Activated naive CD8-positive, alpha-beta T cell treated with anti-CD3 and anti-CD28 coated beads, Interleukin-2, amount 50 U/mL, for 16 hours (primary cell): ENCODE measurements at regions not wholly inside any gene's neighbourhood (a gene's known extent, or its start where the extent isn't known, plus 50 kb on each side); places are given as distances from the start of the nearest gene placed in this dataset.
"Not testable (repeated sequence)": the region's sequence is repeated elsewhere in the genome, so short reads cannot be mapped to it uniquely, and the experiment has no call there.

Source experiments
- DNase-seq: peaks from one replicate; pipeline ENCODE4 v3.0.0-alpha.2; 2020; ENCODE audit warnings: low read depth, low spot score

GRCh38 chr4:177494791-177495190 lies 52.6 kb upstream of the AGA start:
- DNase-seq = no peak

DNA sequence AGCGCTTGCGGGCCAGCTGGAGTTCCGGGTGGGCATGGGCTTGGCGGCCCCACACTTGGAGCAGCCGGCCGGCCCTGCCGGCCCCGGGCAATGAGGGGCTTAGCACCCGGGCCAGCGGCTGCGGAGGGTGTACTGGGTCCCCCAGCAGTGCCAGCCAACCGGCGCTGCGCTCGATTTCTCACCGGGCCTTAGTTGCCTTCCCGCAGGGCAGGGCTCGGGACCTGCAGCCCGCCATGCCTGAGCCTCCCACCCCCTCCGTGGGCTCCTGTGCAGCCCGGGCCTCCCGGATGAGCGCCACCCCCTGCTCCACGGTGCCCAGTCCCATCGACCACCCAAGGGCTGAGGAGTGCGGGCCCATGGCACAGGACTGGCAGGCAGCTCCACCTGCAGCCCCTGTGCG lies 53.4 kb upstream of the AGA start:
- not testable (repeated sequence) for DNase-seq

DNA sequence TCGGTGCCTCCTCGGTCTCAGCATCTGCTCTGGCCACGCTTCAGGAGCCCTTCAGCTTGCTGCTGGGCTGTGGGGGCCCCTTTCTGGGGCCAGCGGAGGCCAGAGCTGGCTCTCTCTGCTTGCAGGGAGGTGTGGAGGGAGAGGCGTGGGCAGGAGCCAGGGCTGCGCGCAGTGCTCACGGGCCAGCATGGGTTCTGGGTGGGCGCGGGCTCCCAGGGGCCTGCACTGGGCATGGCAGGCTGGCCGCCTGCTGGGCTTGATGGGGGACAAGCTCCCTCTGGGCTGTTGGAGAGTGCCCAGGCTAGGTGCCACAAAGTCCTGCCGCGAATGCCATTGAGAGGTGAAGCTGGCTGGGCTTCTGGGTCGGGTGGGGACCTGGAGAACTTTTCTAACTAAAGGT lies 57.3 kb upstream of the AGA start:
- no peak for DNase-seq

DNA sequence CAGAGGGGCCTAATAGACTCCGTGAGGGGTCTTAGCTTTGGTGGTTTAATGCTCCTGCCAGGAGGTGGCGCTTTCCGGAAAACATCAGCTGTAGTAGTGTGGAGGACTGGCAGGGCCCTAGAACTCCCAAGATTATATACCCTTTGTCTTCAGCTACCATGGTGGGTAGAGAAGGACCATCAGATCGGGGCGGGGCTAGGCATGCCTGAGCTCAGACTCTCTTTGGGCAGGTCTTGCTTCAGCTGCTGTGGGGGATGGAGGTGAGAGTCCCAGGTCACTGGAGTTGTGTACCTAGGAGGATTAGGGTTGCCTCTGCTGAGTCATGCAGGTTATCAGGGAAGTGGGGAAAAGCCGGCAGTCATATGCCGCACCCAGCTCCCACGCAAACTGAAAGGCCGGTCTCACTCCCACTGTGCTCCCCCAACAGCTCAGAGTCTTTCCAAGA lies 63.0 kb upstream of the AGA start:
- DNase-seq = no peak

GRCh38 chr4:177508662-177509061 lies 66.4 kb upstream of the AGA start:
- DNase-seq = no peak

- DNase-seq = no peak
Measured at GRCh38 chr4:177509226-177509745, 67.0 kb upstream of the AGA start.

DNA sequence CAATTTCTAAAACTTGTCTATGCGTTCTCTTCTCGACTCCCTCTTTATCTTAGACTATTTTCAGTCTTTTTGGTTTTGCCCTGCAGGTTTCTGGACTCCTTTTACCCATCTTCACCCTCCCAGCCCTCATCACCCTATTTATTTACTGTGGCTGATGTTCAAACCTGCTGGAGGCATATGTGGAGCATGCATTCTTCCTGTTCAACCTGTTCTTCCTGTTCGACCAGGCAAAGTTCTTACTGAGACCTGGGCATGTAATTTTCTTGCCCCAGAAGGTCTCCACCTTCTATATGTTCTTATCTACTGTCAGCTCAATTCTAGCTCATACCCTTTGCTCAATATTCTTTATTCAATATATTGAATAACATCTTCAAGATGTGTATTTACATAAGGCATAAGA lies 69.4 kb upstream of the AGA start:
- no peak for DNase-seq

GRCh38 chr4:177512646-177513045 lies 70.4 kb upstream of the AGA start:
- no peak for DNase-seq

GRCh38 chr4:177517862-177518261 lies 75.6 kb upstream of the AGA start:
- no peak for DNase-seq

DNA sequence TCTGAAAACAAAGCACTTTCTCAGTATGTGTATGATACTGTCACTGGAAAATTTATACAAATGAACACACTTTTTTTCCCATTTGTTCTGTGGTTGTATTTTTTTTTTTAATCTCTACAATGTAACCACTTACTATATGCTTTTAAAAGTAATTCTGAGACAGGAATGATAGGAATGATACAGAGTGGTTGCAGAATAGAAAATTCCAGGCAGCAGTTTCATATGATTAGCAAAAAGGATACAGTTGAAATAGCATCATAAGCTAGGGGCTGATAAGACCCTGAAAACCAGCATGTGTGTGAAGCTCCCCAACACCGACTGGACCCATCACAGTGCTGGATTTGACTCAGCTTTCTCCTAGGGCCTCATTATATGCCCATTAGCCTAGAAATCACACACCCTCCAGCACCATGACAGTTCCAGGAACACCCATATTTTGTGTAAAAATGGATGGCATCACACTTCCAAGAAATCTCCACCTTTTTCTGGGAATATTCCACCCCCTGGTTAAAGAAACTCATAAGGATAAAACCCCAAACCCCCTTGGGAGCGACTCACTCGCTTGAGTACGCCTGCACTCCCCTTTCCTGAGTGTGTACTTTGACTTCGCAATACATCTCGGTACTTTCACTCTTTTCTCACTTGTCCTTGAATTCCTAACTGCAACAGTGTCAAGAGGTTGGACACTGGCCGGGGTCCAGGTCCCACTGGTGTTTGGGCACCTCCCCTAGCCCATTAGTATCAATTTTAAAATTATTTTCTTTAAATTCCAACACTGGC lies 77.4 kb upstream of the AGA start:
- no peak for DNase-seq

DNA sequence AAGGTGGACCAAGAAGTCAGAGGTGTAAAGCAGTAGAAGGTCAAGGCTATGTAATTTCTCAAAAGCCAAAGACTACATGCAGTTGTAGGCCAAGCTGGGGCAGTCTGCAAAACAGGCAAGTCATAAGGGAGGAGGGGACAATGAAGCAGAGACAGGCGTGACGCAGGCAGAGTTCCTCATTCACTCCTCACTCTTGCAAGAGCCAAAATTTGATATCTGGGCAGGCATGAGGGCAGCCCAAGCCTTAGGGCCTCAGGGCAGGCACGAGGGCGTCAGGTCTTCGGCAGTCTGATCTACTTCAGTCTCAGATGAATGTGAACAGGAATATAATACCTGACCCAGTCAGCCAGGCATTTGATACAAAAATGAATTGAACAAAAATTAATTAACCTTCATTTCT lies 86.4 kb upstream of the AGA start:
- no peak for DNase-seq

GRCh38 chr4:177530561-177530960 lies 88.3 kb upstream of the AGA start:
- DNase-seq = no peak

GRCh38 chr4:177532358-177532757 lies 90.1 kb upstream of the AGA start:
- no peak for DNase-seq

- DNase-seq = not testable (repeated sequence)
Measured at GRCh38 chr4:177534841-177535240, 92.6 kb upstream of the AGA start.

- no peak for DNase-seq
Measured at GRCh38 chr4:177546745-177547144, 104.5 kb upstream of the AGA start.

DNA sequence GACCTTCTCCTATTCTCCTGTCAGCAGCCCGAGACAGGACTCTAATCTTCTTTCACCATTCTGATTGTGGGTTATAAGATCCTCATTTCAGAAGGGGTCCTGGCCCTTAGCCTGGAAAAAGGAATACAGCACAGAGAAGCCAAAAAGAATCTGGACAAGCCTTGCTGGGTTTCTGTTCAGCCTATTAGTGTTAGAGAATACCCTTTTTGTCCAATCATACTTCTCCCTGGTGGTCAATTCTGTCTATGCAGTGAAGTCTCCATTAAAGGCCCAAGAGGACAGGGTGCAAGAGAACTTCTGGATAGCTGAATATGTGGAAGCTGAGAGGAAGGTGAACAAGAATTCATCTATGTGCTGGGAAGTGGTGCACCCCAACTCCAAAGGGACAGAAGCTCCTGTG lies 105.7 kb upstream of the AGA start:
- no peak for DNase-seq

DNA sequence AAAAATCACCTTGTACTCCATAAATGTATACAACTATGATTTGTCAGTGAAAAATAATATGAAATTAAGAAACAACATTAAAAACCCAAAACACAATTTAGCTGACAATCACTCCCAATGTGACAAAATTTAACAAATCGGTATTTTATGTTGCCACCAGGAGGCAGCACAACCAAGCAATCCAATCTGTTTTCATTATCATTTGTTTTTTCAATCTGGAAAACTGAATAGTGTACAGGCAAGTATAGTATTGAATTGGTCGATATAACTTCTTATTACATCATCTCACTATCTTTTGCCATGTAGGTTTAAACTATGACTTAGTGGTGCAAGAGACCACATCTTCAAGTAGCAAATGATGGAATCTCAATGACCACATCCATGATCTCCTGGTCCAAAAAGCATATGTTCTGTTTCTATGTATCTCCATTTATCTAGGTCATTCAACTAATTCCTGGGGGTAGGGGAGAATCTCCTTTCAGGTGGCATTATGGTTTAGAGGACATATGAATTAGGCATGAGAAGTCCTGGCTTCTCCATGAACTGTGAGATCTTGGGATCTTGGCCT lies 112.9 kb upstream of the AGA start:
- DNase-seq = no peak

- no peak for DNase-seq
Measured at GRCh38 chr4:177557416-177557815, 115.2 kb upstream of the AGA start.

DNA sequence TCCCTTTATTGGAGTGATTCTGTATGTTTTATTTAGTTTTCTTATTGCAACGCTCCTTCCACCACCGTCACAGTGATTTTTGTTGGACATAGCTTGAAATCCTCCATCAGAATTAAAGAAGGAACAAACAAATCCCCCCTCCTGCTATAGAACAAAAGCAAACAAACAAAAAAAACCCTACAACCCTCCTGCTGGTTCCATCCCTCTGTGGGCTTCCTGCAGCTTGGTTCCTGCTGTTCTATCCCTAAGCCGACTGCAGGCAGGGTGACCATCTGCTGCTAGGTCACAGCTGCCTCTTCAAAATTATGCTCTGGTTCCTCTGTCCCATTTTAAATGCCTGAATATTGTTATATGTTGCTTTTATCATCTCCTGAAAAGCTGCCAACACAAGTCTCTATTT lies 116.8 kb upstream of the AGA start:
- DNase-seq = no peak

GRCh38 chr4:177562163-177562562 lies 119.9 kb upstream of the AGA start:
- no peak for DNase-seq

DNA sequence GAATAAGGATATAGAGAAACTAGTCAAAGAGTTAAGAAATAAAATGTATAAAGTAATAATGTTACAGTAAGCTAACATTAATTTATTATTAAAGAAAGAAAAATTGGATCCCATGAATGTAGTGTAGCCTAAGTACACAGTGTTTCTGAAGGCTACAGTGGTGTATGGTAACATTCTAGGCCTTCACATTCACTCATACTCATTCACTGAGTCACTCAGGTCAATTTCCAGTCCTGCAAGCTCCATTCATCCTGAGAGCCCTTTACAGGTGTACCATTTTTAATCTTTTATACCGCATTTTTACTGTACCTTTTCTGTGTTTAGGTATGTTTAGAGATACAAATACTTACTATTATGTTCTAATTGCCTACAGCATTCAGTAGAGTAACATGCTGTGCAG lies 120.6 kb upstream of the AGA start:
- no peak for DNase-seq

GRCh38 chr4:177566691-177567090 lies 124.5 kb upstream of the AGA start:
- no peak for DNase-seq

GRCh38 chr4:177568931-177569330 lies 126.7 kb upstream of the AGA start:
- DNase-seq = no peak
